Stomach (tissue), 8 donors: ENCODE measurements at regions not wholly inside any gene's neighbourhood (a gene's known extent, or its start where the extent isn't known, plus 50 kb on each side); places are given as distances from the start of the nearest gene placed in this dataset.

Experiments used
- DNase-seq, 2 donors: peaks; one replicate each; pipeline versions ENCODE4 v3.0.0 to v3.0.0-alpha.2; 2013 to 2019
- H3K27ac ChIP-seq, 5 donors: fragments of 200-600 bp in 4 of 5; sonication (generic) in 4 of 5; one replicate each; pipeline ENCODE4 v1.5.1; 2013 to 2019; ENCODE audit warnings: mild to moderate bottlenecking in 1 of 5, moderate library complexity in 1 of 5
- H3K27me3 ChIP-seq, 3 donors: fragments of 200-600 bp; sonication (generic); one replicate each; pipeline ENCODE4 v1.5.1; 2017 to 2019; ENCODE audit warnings: mixed run types in 1 of 3
- H3K36me3 ChIP-seq, 4 donors: fragments of 200-600 bp; sonication (generic); 1 replicate in 3 of 4; 2 replicates in 1 of 4; pipeline ENCODE4 v1.5.1; 2016 to 2019
- H3K4me1 ChIP-seq, 4 donors: fragments of 200-600 bp; sonication (generic); one replicate each; pipeline ENCODE4 v1.5.1; 2016 to 2019
- H3K4me3 ChIP-seq, 4 donors: fragments of 200-600 bp; sonication (generic) in 3 of 4; one replicate each; pipeline ENCODE4 v1.5.1; 2016 to 2019; ENCODE audit warnings: mild to moderate bottlenecking in 1 of 4
- H3K9me3 ChIP-seq, 4 donors: fragments of 200-600 bp; sonication (generic); one replicate each; pipeline ENCODE4 v1.5.1; 2016 to 2019
- CTCF ChIP-seq, 7 experiments: fragments of 450-650 bp in 4 of 7; fragments of 200-600 bp in 3 of 7; sonication (generic) in 3 of 7; IDR thresholded peaks; one replicate each; pipeline ENCODE4 v1.5.1; 2016 to 2019; ENCODE audit warnings: antibody characterized with exemption in 7 of 7, control low read depth in 2 of 7, mild to moderate bottlenecking in 1 of 7
- EP300 ChIP-seq: sonication (generic); formaldehyde crosslinking; IDR thresholded peaks from one replicate; pipeline ENCODE4 v1.6.1; 2017; ENCODE audit warnings: antibody characterized with exemption
- POLR2A ChIP-seq, 4 donors: fragments of 450-650 bp; IDR thresholded peaks; one replicate each; pipeline ENCODE4 v1.6.1; 2016; ENCODE audit warnings: antibody characterized with exemption in 4 of 4, control low read depth in 2 of 4, mild to moderate bottlenecking in 1 of 4, moderate library complexity in 1 of 4
- POLR2AphosphoS5 ChIP-seq, 3 donors: sonication (generic); formaldehyde crosslinking; IDR thresholded peaks; one replicate each; pipeline ENCODE4 v1.6.1; 2016; ENCODE audit warnings: antibody characterized with exemption in 3 of 3
- WGBS, 5 donors: extraction: QIAGEN DNeasy Blood & Tissue Kit in 3 of 5; methylation state at CpG; one replicate each; pipeline versions ENCODE4 v1.1.5 to v1.1.7; 2013 to 2018; 5-methylcytosine and 5-hydroxymethylcytosine counted together
- intact Hi-C: fragments of 100-400 bp; cut with DNase I; formaldehyde crosslinking; loops from one replicate; pipeline ENCODE4 v1.15.1; 2023; ENCODE audit warnings: low total_unique reads
- donor health status: healthy with polysubstance abuse.
- donor health status: Bipolar disorder and iron deficiency.
- donor health status: healthy.

GRCh38 chr2:34660741-34661140, 1061.6 kb upstream of the FAM98A start:
- 60 to 73% (median 68%) methylated on average over 4 of the region's 4 CpGs for WGBS, 5 donors
- DNase-seq, result peak in 1 of 2 donors; percentile 7
- H3K4me3 ChIP-seq, result no peak overlapping the region
- TF ChIP-seq POLR2A (IDR thresholded peaks at IDR 0.05) (no peak), EP300 (no peak), POLR2AphosphoS5 (IDR thresholded peaks at IDR 0.05) (no peak), CTCF (IDR thresholded peaks at IDR 0.05) (no peak)
- no peaks in the 10 kb centered on the region for H3K36me3 ChIP-seq
- intact Hi-C loops, result no loop called here
- no peaks in the 10 kb centered on the region for H3K9me3 ChIP-seq
- H3K27ac ChIP-seq, result no peak overlapping the region
- no peaks in the 10 kb centered on the region for H3K27me3 ChIP-seq
- H3K4me1 ChIP-seq, result no peaks in the 10 kb centered on the region

GRCh38 chr2:34656632-34657031, 1057.5 kb upstream of the FAM98A start:
- Histone ChIP-seq H3K27me3 (no peaks in the 10 kb centered on the region), H3K27ac (no peak overlapping the region), H3K4me3 (no peak overlapping the region), H3K9me3 (no peaks in the 10 kb centered on the region), H3K36me3 (no peaks in the 10 kb centered on the region), H3K4me1 (no peaks in the 10 kb centered on the region)
- TF ChIP-seq POLR2A (IDR thresholded peaks at IDR 0.05), result no peak
- TF ChIP-seq EP300, result no peak
- TF ChIP-seq CTCF (IDR thresholded peaks at IDR 0.05), result no peak
- TF ChIP-seq POLR2AphosphoS5 (IDR thresholded peaks at IDR 0.05), result no peak
- DNase-seq, result no peak
- WGBS, 5 donors, result 69 to 84% (median 75%) methylated on average over 3 of the region's 3 CpGs
- intact Hi-C loops, result no loop called here

- H3K27ac ChIP-seq, result no peak overlapping the region
- H3K27me3 ChIP-seq, result no peaks in the 10 kb centered on the region
- WGBS, 5 donors, result 56 to 77% (median 61%) methylated on average over 1 of the region's 1 CpG
- TF ChIP-seq POLR2A (IDR thresholded peaks at IDR 0.05), result no peak
- TF ChIP-seq POLR2AphosphoS5 (IDR thresholded peaks at IDR 0.05), result no peak
- no peak for TF ChIP-seq EP300
- no peak for TF ChIP-seq CTCF (IDR thresholded peaks at IDR 0.05)
- DNase-seq, result peak in 1 of 2 donors; percentile 60
- intact Hi-C loops, result no loop called here
- H3K4me1 ChIP-seq, result no peaks in the 10 kb centered on the region
- no peak overlapping the region for H3K4me3 ChIP-seq
- H3K9me3 ChIP-seq, result no peaks in the 10 kb centered on the region
- no peaks in the 10 kb centered on the region for H3K36me3 ChIP-seq
Observed at GRCh38 chr2:34652636-34653035, 1053.5 kb upstream of the FAM98A start.

- Histone ChIP-seq H3K4me1 (no peaks in the 10 kb centered on the region), H3K9me3 (peaks cover 0 to 5% (median 0%) of the 10 kb centered on the region in 4 donors), H3K36me3 (no peaks in the 10 kb centered on the region), H3K4me3 (no peak overlapping the region), H3K27ac (no peak overlapping the region), H3K27me3 (no peaks in the 10 kb centered on the region)
- intact Hi-C loops, result no loop called here
- TF ChIP-seq CTCF (IDR thresholded peaks at IDR 0.05) (no peak), POLR2AphosphoS5 (IDR thresholded peaks at IDR 0.05) (no peak)
- 82 to 99% (median 92%) methylated on average over 3 of the region's 3 CpGs for WGBS, 5 donors
- no peak for DNase-seq
Observed at GRCh38 chr2:34646901-34647300, 1047.8 kb upstream of the FAM98A start.
